ENCODE measurements at regions not wholly inside any gene's neighbourhood (a gene's known extent, or its start where the extent isn't known, plus 50 kb on each side); places are given as distances from the start of the nearest gene placed in this dataset.

DNA sequence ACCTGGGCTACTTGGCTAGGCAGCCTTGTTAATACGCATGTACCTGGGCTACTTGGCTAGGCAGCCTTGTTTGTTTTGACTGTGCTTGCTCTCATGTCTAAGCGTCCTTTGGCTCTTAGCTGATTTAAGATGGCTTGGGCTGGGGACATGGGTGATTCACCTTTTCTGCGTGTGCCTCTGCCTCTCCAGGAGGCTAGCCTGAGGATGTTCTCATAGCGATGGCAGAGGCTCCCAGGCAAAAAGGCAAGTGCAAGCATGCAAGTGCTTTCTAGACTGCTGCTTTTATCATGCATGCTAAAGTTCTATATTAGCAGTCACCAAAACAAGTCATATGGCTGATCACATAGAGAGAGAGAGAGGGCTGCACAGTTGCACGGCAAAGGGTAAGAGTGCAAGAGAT lies 300.5 kb downstream of the IRX1 start:
- DNase-seq (ENCODE audit: low read depth, low spot score): no peak
- TF ChIP-seq, protein P1, sequence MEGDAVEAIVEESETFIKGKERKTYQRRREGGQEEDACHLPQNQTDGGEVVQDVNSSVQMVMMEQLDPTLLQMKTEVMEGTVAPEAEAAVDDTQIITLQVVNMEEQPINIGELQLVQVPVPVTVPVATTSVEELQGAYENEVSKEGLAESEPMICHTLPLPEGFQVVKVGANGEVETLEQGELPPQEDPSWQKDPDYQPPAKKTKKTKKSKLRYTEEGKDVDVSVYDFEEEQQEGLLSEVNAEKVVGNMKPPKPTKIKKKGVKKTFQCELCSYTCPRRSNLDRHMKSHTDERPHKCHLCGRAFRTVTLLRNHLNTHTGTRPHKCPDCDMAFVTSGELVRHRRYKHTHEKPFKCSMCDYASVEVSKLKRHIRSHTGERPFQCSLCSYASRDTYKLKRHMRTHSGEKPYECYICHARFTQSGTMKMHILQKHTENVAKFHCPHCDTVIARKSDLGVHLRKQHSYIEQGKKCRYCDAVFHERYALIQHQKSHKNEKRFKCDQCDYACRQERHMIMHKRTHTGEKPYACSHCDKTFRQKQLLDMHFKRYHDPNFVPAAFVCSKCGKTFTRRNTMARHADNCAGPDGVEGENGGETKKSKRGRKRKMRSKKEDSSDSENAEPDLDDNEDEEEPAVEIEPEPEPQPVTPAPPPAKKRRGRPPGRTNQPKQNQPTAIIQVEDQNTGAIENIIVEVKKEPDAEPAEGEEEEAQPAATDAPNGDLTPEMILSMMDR (IDR thresholded peaks at IDR 0.05; ENCODE audit: low read depth, low read length): no peak
- H3K4me3 ChIP-seq (ENCODE audit: low read depth, low read length): no peak overlapping the region
- in situ Hi-C loops (cut with HindIII; ENCODE audit: low sequenced_read_pairs): no loop called here

DNA sequence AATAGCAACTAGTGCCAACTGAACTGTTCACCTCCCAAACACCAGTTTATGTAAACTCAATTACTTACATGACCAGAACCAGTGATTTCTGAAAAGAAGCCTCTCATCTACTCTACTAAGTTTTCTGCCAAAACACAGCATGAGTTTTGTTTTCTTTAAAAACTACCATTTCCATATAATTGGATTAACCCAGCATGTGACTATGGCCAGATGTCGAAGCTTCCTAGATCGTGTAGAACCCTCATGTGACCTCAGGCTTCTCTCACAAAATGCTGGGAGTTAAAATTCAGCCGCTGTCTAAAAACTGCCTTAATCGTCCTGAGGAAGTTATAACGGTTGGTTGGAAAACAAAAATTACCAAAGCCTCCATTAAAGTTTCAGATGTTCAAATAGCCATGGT lies 303.5 kb downstream of the IRX1 start:
- DNase-seq (ENCODE audit: low read depth, low spot score): no peak
- TF ChIP-seq, protein P1 (IDR thresholded peaks at IDR 0.05; ENCODE audit: low read depth, low read length): no peak
- in situ Hi-C loops (cut with HindIII; ENCODE audit: low sequenced_read_pairs): no loop called here
- no peak overlapping the region for H3K4me3 ChIP-seq (ENCODE audit: low read depth, low read length)

DNA sequence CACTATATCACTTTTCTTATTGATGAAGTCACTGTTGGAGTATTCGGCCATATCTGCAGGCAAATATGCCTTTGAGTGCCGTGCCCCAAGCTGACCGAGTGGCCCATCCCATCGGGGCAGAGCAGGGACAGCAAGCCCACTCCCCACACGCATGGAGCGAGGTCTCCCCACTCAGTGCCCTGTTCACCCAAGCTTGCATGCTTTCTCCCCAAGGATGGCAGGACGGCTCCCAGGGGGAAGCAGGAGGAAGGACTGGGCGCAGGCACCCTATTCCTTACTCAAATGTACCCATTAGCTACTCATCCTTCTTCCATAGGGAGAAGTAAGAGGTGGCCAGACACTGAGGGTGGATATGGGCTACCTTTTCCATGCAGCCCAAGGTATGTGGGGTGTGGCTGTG lies 309.0 kb downstream of the IRX1 start:
- TF ChIP-seq, protein P1 (IDR thresholded peaks at IDR 0.05; ENCODE audit: low read depth, low read length): no peak
- no peak for DNase-seq (ENCODE audit: low read depth, low spot score)
- in situ Hi-C loops (cut with HindIII; ENCODE audit: low sequenced_read_pairs): no loop called here
- H3K4me3 ChIP-seq (ENCODE audit: low read depth, low read length): no peak overlapping the region

GRCh38 chr5:3905031-3905430 lies 309.4 kb downstream of the IRX1 start:
- TF ChIP-seq, protein P1 (IDR thresholded peaks at IDR 0.05; ENCODE audit: low read depth, low read length): no peak
- no peak overlapping the region for H3K4me3 ChIP-seq (ENCODE audit: low read depth, low read length)
- DNase-seq (ENCODE audit: low read depth, low spot score): no peak
- in situ Hi-C loops (cut with HindIII; ENCODE audit: low sequenced_read_pairs): no loop called here

DNA sequence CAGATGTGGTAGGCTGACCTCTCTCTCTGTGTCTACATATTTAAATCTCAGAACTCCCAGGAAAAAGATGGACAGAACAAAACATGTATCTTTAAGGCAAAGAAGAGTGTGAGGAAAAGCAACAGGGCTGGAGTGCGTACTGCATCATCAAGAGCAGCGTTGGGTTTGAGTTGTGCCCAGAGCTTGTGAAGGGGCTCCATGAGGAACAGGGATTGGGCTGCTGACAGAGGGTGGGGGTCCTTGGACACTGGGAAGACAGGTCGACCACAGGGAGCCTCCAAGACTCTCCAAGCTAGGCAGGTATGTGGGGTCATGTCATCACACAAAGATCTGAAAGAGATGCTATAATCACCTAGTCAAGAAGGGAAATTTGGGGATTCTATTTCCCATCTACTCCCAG lies 309.9 kb downstream of the IRX1 start:
- in situ Hi-C loops (cut with HindIII; ENCODE audit: low sequenced_read_pairs): no loop called here
- TF ChIP-seq, protein P1 (IDR thresholded peaks at IDR 0.05; ENCODE audit: low read depth, low read length): no peak
- DNase-seq (ENCODE audit: low read depth, low spot score): no peak
- H3K4me3 ChIP-seq (ENCODE audit: low read depth, low read length): no peak overlapping the region

DNA sequence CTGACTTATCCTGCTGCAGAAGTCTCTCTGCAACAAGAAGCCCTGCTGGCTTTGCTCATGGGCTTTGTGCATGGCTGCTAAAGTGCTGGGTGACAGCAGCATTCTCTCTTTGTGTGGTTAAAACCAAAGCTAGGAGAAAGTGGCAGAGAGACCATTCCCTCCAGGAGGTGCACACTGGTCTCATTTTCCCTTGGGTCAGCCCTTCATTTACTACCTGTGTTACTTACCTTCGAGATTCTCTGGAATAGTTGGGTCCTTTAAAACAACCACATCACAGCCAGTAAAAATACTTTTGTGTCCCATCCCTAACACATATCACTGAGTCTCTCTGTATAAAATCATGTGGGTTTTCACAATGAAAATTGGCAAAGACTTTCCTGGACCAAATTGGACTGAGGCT lies 315.5 kb downstream of the IRX1 start:
- no peak for DNase-seq (ENCODE audit: low read depth, low spot score)
- in situ Hi-C loops (cut with HindIII; ENCODE audit: low sequenced_read_pairs): no loop called here
- H3K4me3 ChIP-seq (ENCODE audit: low read depth, low read length): no peak overlapping the region
- TF ChIP-seq, protein P1 (IDR thresholded peaks at IDR 0.05; ENCODE audit: low read depth, low read length): no peak

DNA sequence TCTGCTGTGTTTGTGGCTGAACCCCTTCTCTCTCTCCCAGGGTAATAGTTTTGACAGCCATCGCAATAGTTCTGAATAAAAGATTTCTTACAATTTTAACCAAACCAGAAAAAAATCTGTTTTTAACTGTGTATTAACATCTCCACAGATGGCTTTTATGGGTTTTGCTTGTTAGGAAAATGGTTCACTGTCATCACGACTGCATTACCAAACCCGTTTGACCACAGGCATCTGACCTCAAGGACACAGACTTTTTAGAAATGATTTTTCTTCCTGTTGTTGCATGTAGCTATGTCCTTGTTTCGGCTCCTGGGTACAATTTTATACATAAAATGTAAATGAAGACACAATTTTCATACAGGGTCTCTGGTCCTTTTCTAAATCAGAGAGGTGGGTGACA lies 316.1 kb downstream of the IRX1 start:
- DNase-seq (ENCODE audit: low read depth, low spot score): no peak
- in situ Hi-C loops (cut with HindIII; ENCODE audit: low sequenced_read_pairs): no loop called here

More for the DNA sequence above, 316.1 kb downstream of the IRX1 start:
- no peak overlapping the region for H3K4me3 ChIP-seq (ENCODE audit: low read depth, low read length)
- TF ChIP-seq, protein P1 (IDR thresholded peaks at IDR 0.05; ENCODE audit: low read depth, low read length): no peak

All from astrocyte of the spinal cord (primary cell).